ENCODE measurements at regions not wholly inside any gene's neighbourhood (a gene's known extent, or its start where the extent isn't known, plus 50 kb on each side); places are given as distances from the start of the nearest gene placed in this dataset.
A peak's percentile ranks its signal among the peaks of the same experiment; 100 is the strongest.

GRCh38 chr3:159913712-159914414 lies 74.8 kb upstream of the IL12A start:
- DNase-seq (ENCODE audit: low read depth) = no peak

- no peak for DNase-seq (ENCODE audit: low read depth)
Observed at GRCh38 chr3:159914426-159914825, 74.2 kb upstream of the IL12A start.

- DNase-seq (ENCODE audit: low read depth) = no peak
Observed at GRCh38 chr3:159916052-159916451, 72.6 kb upstream of the IL12A start.

GRCh38 chr3:159917141-159917540 lies 71.5 kb upstream of the IL12A start:
- no peak for DNase-seq (ENCODE audit: low read depth)

GRCh38 chr3:159919873-159920272 lies 68.8 kb upstream of the IL12A start:
- DNase-seq (ENCODE audit: low read depth) = peak; percentile 80

- DNase-seq (ENCODE audit: low read depth) = no peak
Observed at GRCh38 chr3:159922193-159922840, 66.3 kb upstream of the IL12A start.

GRCh38 chr3:159922861-159923312 lies 65.7 kb upstream of the IL12A start:
- no peak for DNase-seq (ENCODE audit: low read depth)

- no peak for DNase-seq (ENCODE audit: low read depth)
Observed at GRCh38 chr3:159923336-159923735, 65.3 kb upstream of the IL12A start.

GRCh38 chr3:159923956-159924355 lies 64.7 kb upstream of the IL12A start:
- DNase-seq (ENCODE audit: low read depth) = no peak

GRCh38 chr3:159924411-159924810 lies 64.2 kb upstream of the IL12A start:
- DNase-seq (ENCODE audit: low read depth) = no peak

GRCh38 chr3:159925248-159925647 lies 63.4 kb upstream of the IL12A start:
- no peak for DNase-seq (ENCODE audit: low read depth)

- no peak for DNase-seq (ENCODE audit: low read depth)
Observed at GRCh38 chr3:159926573-159926972, 62.1 kb upstream of the IL12A start.

GRCh38 chr3:159928071-159928491 lies 60.6 kb upstream of the IL12A start:
- DNase-seq (ENCODE audit: low read depth) = peak; percentile 32

- peak; percentile 87 for DNase-seq (ENCODE audit: low read depth)
Observed at GRCh38 chr3:159928666-159929065, 60.0 kb upstream of the IL12A start.

GRCh38 chr3:159929171-159930141 lies 59.2 kb upstream of the IL12A start:
- peak; percentile 73 for DNase-seq (ENCODE audit: low read depth)

GRCh38 chr3:159934216-159934615 lies 54.4 kb upstream of the IL12A start:
- no peak for DNase-seq (ENCODE audit: low read depth)

- no peak for DNase-seq (ENCODE audit: low read depth)
Observed at GRCh38 chr3:159936541-159936940, 52.1 kb upstream of the IL12A start.

- DNase-seq (ENCODE audit: low read depth) = peak; percentile 32
Observed at GRCh38 chr3:159937561-159938166, 51.0 kb upstream of the IL12A start.

GRCh38 chr3:159938714-159939113 lies 49.9 kb upstream of the IL12A start:
- no peak for DNase-seq (ENCODE audit: low read depth)

Data from myocyte (in vitro differentiated cells).